ENCODE measurements at regions not wholly inside any gene's neighbourhood (a gene's known extent, or its start where the extent isn't known, plus 50 kb on each side); places are given as distances from the start of the nearest gene placed in this dataset.

DNA sequence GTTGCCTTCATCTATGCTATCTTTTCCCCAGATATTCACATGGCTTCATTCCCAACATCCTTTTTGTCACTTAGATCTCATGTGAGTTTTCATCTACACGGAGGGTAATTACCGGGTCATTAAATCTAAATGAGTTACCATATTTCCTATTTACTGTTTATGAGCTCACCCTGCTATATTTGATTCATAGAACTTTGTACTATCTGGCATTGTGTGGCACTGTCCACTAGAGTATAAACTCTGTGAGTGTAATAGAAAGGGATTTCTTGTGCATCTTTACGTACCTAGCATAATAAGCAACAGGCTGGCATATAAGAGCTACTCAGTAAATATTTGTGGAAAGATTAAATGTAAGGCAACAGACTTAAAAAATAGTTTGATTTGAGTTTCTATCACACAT, 86.1 kb upstream of the LMO3 start:
- Histone ChIP-seq H3K36me3 (no peaks in the 10 kb centered on the region), H3K4me1 (no peaks in the 10 kb centered on the region)
- no peak for DNase-seq (ENCODE audit: low spot score)

DNA sequence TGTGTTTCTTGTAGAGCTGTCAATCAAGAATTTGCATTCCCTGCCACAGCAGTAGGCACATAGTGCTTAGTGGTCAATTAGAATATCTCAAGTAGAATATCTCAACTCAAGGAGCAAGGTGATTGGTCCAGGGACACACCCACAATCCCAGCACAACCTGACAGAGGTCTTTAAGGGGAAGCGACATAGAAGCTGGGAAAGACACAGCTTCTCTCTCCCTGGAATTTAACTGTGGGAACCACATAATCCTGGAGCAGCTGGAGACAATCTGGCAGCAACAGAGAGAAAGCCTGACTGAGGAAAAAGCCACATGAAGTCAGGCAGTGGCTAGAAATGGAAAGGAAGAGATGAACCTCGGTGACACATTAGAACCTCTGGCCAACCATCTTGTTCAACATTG, 85.7 kb upstream of the LMO3 start:
- no peak overlapping the region for H3K27ac ChIP-seq
- no peaks in the 10 kb centered on the region for H3K4me1 ChIP-seq
- peaks cover 0 to 16% of the 10 kb centered on the region in 2 donors for H3K9me3 ChIP-seq
- no peaks in the 10 kb centered on the region for H3K36me3 ChIP-seq
- no peak for DNase-seq (ENCODE audit: low spot score)
- H3K27me3 ChIP-seq = no peaks in the 10 kb centered on the region
- no peak overlapping the region for H3K4me3 ChIP-seq
- TF ChIP-seq, protein P1, sequence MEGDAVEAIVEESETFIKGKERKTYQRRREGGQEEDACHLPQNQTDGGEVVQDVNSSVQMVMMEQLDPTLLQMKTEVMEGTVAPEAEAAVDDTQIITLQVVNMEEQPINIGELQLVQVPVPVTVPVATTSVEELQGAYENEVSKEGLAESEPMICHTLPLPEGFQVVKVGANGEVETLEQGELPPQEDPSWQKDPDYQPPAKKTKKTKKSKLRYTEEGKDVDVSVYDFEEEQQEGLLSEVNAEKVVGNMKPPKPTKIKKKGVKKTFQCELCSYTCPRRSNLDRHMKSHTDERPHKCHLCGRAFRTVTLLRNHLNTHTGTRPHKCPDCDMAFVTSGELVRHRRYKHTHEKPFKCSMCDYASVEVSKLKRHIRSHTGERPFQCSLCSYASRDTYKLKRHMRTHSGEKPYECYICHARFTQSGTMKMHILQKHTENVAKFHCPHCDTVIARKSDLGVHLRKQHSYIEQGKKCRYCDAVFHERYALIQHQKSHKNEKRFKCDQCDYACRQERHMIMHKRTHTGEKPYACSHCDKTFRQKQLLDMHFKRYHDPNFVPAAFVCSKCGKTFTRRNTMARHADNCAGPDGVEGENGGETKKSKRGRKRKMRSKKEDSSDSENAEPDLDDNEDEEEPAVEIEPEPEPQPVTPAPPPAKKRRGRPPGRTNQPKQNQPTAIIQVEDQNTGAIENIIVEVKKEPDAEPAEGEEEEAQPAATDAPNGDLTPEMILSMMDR (IDR thresholded peaks at IDR 0.05) = no peak

More for the DNA sequence above, 86.1 kb upstream of the LMO3 start:
- Histone ChIP-seq H3K27me3 (no peaks in the 10 kb centered on the region), H3K4me3 (no peak overlapping the region), H3K9me3 (peaks cover 0 to 16% of the 10 kb centered on the region in 2 donors), H3K27ac (no peak overlapping the region)
- TF ChIP-seq, protein P1 (IDR thresholded peaks at IDR 0.05) = no peak

DNA sequence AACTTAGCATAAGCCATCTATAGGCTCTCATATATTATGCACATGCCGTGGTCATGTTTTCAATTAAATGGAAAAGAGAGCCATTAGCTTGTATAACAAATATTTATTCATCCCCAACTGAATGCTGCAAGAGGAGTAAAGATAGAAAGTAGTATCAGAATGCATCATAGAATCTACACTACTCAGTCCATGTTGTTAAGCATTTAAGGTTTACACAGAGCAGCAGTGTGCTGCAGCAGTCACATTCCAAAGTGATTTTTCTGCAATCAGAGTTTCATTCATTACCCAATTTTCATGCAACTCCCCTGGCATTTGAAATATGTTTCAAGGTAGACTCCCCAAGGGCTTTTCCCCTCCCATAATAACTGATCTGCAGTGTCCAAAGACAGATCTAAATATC, 82.2 kb upstream of the LMO3 start:
- TF ChIP-seq, protein P1 (IDR thresholded peaks at IDR 0.05) = no peak
- no peaks in the 10 kb centered on the region for H3K27me3 ChIP-seq
- DNase-seq (ENCODE audit: low spot score) = no peak

DNA sequence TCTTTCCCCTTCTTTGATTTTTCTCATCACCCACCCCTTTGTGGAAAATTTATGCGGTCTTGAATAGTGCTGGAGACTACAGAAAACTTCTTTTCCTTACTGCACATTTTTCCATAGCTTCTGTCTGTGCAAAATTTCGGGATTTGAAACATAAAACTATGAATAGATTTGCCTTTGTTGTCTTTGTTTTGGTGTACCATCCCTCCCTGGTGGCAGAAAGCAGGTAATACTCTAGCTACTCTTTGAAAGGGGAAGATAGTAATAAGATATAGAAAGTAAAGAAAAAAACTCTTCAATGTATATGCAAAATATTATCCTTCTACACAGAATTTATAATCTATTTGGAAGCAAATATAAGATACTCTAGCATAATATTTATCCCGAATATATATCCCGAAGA, 79.1 kb upstream of the LMO3 start:
- Histone ChIP-seq H3K27ac (no peak overlapping the region), H3K36me3 (no peaks in the 10 kb centered on the region), H3K27me3 (no peaks in the 10 kb centered on the region), H3K4me1 (no peaks in the 10 kb centered on the region), H3K9me3 (no peaks in the 10 kb centered on the region), H3K4me3 (no peak overlapping the region)
- TF ChIP-seq, protein P1 (IDR thresholded peaks at IDR 0.05) = peak in 1 of 2 donors; percentile 17
- DNase-seq (ENCODE audit: low spot score) = no peak

More for the DNA sequence above, 82.2 kb upstream of the LMO3 start:
- Histone ChIP-seq H3K9me3 (peaks cover 0 to 9% of the 10 kb centered on the region in 2 donors), H3K4me1 (no peaks in the 10 kb centered on the region), H3K36me3 (no peaks in the 10 kb centered on the region), H3K4me3 (no peak overlapping the region), H3K27ac (no peak overlapping the region)

DNA sequence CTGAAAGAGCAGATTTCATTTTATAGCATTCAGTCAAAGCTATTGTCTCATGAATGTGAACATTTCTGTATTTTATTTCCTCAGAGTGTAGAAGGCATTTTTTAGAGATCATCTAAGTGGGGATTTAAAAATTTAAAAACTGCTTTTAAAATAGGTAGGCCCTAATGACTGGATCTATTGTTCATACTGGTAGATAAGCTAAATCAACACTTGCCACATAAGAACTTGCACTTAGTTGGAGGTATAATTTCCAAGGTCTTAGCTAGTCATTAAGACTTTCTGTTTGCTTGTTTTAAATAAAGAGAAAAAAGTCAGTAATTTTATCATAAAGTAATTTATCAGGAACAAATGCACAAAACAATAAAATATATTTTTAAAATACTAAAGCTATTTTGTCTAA, 75.2 kb upstream of the LMO3 start:
- H3K36me3 ChIP-seq = no peaks in the 10 kb centered on the region
- H3K4me3 ChIP-seq = no peak overlapping the region
- H3K27me3 ChIP-seq = no peaks in the 10 kb centered on the region
- TF ChIP-seq, protein P1 (IDR thresholded peaks at IDR 0.05) = no peak
- no peaks in the 10 kb centered on the region for H3K9me3 ChIP-seq
- DNase-seq (ENCODE audit: low spot score) = no peak
- H3K4me1 ChIP-seq = no peaks in the 10 kb centered on the region
- no peak overlapping the region for H3K27ac ChIP-seq

DNA sequence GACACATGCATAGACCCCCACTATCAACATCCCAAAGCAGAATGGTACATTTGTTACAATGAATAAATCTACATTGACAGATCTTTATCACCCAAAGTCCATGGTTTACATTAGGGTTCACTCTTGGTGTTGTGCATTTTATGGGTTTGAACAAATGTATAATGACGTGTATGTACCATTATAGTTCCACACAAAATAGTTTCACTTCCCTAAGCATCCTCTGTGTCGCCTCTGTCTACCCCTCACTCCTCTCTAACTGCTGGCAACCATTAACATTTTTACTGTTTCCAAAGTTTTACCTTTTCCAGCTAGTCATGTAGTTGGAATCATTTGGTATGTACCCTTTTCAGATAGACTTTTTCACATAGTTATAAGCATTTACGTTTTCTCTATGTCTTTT, 69.5 kb upstream of the LMO3 start:
- Histone ChIP-seq H3K9me3 (no peaks in the 10 kb centered on the region), H3K4me3 (no peak overlapping the region), H3K27me3 (no peaks in the 10 kb centered on the region), H3K4me1 (no peaks in the 10 kb centered on the region), H3K27ac (no peak overlapping the region), H3K36me3 (no peaks in the 10 kb centered on the region)
- no peak for DNase-seq (ENCODE audit: low spot score)
- TF ChIP-seq, protein P1 (IDR thresholded peaks at IDR 0.05) = no peak
